ENCODE measurements at regions not wholly inside any gene's neighbourhood (a gene's known extent, or its start where the extent isn't known, plus 50 kb on each side); places are given as distances from the start of the nearest gene placed in this dataset.
"Not testable (repeated sequence)": the region's sequence is repeated elsewhere in the genome, so short reads cannot be mapped to it uniquely, and the experiment has no call there.

DNA sequence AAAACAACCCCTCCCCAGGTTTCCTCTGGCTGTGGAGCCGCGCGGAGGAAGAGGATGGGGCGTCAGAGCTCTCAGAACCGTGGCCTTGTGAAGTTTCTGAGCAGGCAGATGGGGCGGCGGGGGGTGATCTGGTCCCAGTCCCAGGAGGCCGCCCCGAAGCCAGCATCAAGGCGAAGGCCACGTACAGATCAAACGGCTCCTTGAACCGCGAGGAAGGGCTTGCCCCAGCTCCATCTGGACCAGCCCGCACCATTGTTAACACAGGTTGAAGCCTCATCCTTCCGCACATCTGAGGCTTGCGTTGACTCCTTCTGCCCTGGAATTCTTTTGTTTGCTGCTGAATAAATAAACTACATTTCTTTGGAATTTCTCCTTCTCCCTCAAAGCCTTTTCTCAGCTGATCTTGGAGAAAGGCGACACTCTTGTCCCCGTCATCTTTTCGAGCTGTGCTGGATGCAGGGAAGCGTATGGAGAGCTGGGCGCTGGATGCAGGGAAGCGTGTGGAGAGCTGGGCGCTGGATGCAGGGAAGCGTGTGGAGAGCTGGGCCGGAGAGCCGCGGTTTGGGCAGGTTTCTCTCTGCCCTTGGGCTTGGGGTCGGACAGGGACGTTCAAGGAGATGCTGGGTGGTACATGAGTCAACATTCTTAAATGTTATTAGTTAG, 53.6 kb upstream of the METTL9 start:
- H3K27ac ChIP-seq; H3K27me3 ChIP-seq; DNase-seq; intact Hi-C loops (cut with DNase I; ENCODE audit: low total_unique reads); H3K36me3 ChIP-seq (ENCODE audit: low read depth, missing control alignments); H3K9me3 ChIP-seq; H3K4me3 ChIP-seq; H3K4me1 ChIP-seq: not testable (repeated sequence)
- WGBS, 2 donors, result 52 to 68% methylated on average over 23 to 30 of the region's 30 CpGs

DNA sequence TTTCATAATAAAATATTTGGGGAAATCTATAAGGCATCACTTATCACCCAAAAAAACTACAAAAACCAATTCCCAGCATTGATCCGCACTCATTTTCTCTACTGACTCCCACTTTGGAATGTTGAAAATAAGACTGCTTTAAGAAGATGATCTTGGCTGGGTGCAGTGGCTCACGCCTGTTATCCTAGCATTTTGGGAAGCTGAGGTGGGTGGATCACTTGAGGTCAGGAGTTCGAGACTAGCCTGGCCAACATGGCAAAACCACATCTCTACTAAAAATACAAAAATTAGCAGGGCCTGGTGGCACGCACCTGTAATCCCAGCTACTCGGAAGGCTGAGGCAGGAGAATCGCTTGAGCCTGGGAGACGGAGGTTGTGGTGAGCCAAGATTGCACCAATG, 50.0 kb upstream of the METTL9 start:
- H3K27ac ChIP-seq; H3K9me3 ChIP-seq; DNase-seq; H3K36me3 ChIP-seq (ENCODE audit: low read depth, missing control alignments); H3K27me3 ChIP-seq; intact Hi-C loops (cut with DNase I; ENCODE audit: low total_unique reads); H3K4me1 ChIP-seq; H3K4me3 ChIP-seq: not testable (repeated sequence)
- 92 to 96% methylated on average over 3 to 7 of the region's 7 CpGs for WGBS, 2 donors

Small RNA genes lying in the stretch of these regions (microRNA-seq; reads per million reads assigned to microRNA genes)
- gene MIR3680-1 (ENCODE audit: borderline number of aligned reads in 2 of 2, borderline replicate concordance in 1 of 2), result 0 reads per million in 2 donors

Small RNA genes lying in the stretch of these regions (small RNA-seq; reads per million reads assigned to genes)
- gene MIR3680-1, result 0 reads per million in 2 donors

All from testis (tissue), 2 donors.